GM23338 (cell line): ENCODE measurements at regions not wholly inside any gene's neighbourhood (a gene's known extent, or its start where the extent isn't known, plus 50 kb on each side); places are given as distances from the start of the nearest gene placed in this dataset.

Experiments used
- CREB1 ChIP-seq: fragments of 250-450 bp; sonication (Bioruptor Pico); IDR thresholded peaks from 2 replicates; pipeline ENCODE4 v1.5.0; 2020; ENCODE audit warnings: low read depth, mild to moderate bottlenecking, moderate library complexity
- CTCF ChIP-seq, 2 experiments: fragments of 200-600 bp in 1 of 2; sonication (generic) in 1 of 2; conservative IDR thresholded peaks; 2 replicates each; pipeline versions ENCODE4 v1.5.1 to v1.6.1; 2016 to 2017; ENCODE audit warnings: antibody characterized with exemption in 2 of 2, low read depth in 2 of 2, mild to moderate bottlenecking in 2 of 2, moderate library complexity in 1 of 2
- EZH2phosphoT487 ChIP-seq: fragments of 200-600 bp; sonication (generic); IDR thresholded peaks from one replicate; pipeline ENCODE4 v1.8.1; 2018; ENCODE audit warnings: antibody characterized with exemption; ENCODE audit not compliant: unreplicated experiment
- NANOG ChIP-seq: IDR thresholded peaks from 2 replicates; pipeline ENCODE4 v1.6.1; 2016; ENCODE audit warnings: antibody characterized with exemption, borderline replicate concordance
- POLR2AphosphoS5 ChIP-seq: IDR thresholded peaks from 2 replicates; pipeline ENCODE4 v1.6.1; 2016; ENCODE audit warnings: antibody characterized with exemption, low read depth
- REST ChIP-seq: IDR thresholded peaks from one replicate; pipeline ENCODE4 v1.6.1; 2018; ENCODE audit warnings: antibody characterized with exemption; ENCODE audit not compliant: unreplicated experiment
- STAT1 ChIP-seq: IDR thresholded peaks from one replicate; pipeline ENCODE4 v1.6.1; 2016; ENCODE audit warnings: antibody characterized with exemption; ENCODE audit not compliant: unreplicated experiment
- ZNF462 ChIP-seq: fragments of 250-450 bp; sonication (Bioruptor Pico); IDR thresholded peaks from 2 replicates; pipeline ENCODE4 v1.5.0; 2020; ENCODE audit warnings: mild to moderate bottlenecking, moderate library complexity

- TF ChIP-seq ZNF462 (CRISPR knock-in tag) (no peak), POLR2AphosphoS5 (no peak), CTCF (conservative IDR thresholded peaks at IDR 0.05; ENCODE audit: low read depth in 2 of 2) (no peak), EZH2phosphoT487 (no peak), REST (no peak), STAT1 (no peak), CREB1 (no peak), NANOG (no peak)
Observed at GRCh38 chr20:57013217-57013616, 253.2 kb downstream of the BMP7 start (continued).
